GM21786 (cell line): ENCODE measurements at regions not wholly inside any gene's neighbourhood (a gene's known extent, or its start where the extent isn't known, plus 50 kb on each side); places are given as distances from the start of the nearest gene placed in this dataset.

Source experiments
- ATAC-seq: cut with Tn5 transposase; IDR thresholded peaks from one replicate; pipeline ENCODE4 v1.9.1; 2021; ENCODE audit not compliant: unreplicated experiment

GRCh38 chr13:79799059-79799867 is 318.3 kb downstream of the NDFIP2 start:
- ATAC-seq = no peak

- ATAC-seq = no peak
Observed at GRCh38 chr13:79796136-79796535, 315.2 kb downstream of the NDFIP2 start.

- no peak for ATAC-seq
Observed at GRCh38 chr13:79794931-79795330, 314.0 kb downstream of the NDFIP2 start.

GRCh38 chr13:79792716-79793115 is 311.8 kb downstream of the NDFIP2 start:
- ATAC-seq = no peak

GRCh38 chr13:79791471-79792042 is 310.6 kb downstream of the NDFIP2 start:
- no peak for ATAC-seq

GRCh38 chr13:79786176-79786575 is 305.2 kb downstream of the NDFIP2 start:
- ATAC-seq = no peak

- ATAC-seq = no peak
Observed at GRCh38 chr13:79782541-79783205, 301.7 kb downstream of the NDFIP2 start.

- no peak for ATAC-seq
Observed at GRCh38 chr13:79781829-79782540, 301.0 kb downstream of the NDFIP2 start.

- no peak for ATAC-seq
Observed at GRCh38 chr13:79780240-79780639, 299.3 kb downstream of the NDFIP2 start.

GRCh38 chr13:79779761-79780160 is 298.8 kb downstream of the NDFIP2 start:
- ATAC-seq = no peak

- ATAC-seq = no peak
Observed at GRCh38 chr13:79778741-79779460, 297.9 kb downstream of the NDFIP2 start.

- ATAC-seq = no peak
Observed at GRCh38 chr13:79777504-79777903, 296.5 kb downstream of the NDFIP2 start.

GRCh38 chr13:79776531-79777295 is 295.8 kb downstream of the NDFIP2 start:
- ATAC-seq = no peak

GRCh38 chr13:79775830-79776229 is 294.9 kb downstream of the NDFIP2 start:
- no peak for ATAC-seq

GRCh38 chr13:79772811-79773210 is 291.9 kb downstream of the NDFIP2 start:
- ATAC-seq = no peak

GRCh38 chr13:79771493-79771892 is 290.5 kb downstream of the NDFIP2 start:
- no peak for ATAC-seq

- no peak for ATAC-seq
Observed at GRCh38 chr13:79770056-79770455, 289.1 kb downstream of the NDFIP2 start.

- ATAC-seq = no peak
Observed at GRCh38 chr13:79767126-79767525, 286.2 kb downstream of the NDFIP2 start.

GRCh38 chr13:79765331-79765730 is 284.4 kb downstream of the NDFIP2 start:
- ATAC-seq = no peak

GRCh38 chr13:79749984-79750551 is 269.1 kb downstream of the NDFIP2 start:
- ATAC-seq = no peak
